ENCODE measurements at regions not wholly inside any gene's neighbourhood (a gene's known extent, or its start where the extent isn't known, plus 50 kb on each side); places are given as distances from the start of the nearest gene placed in this dataset.

- Histone ChIP-seq H3K36me3 (replicated peaks; ENCODE audit: control insufficient read depth, insufficient read depth, low read length) (no peaks in the 10 kb centered on the region), H3K27me3 (ENCODE audit: control insufficient read depth, insufficient read depth, low read length) (no peaks in the 10 kb centered on the region), H3K4me3 (ENCODE audit: insufficient read depth, low read depth, low read length) (no peak overlapping the region)
- DNase-seq: no peak
Observed at GRCh38 chr7:121480058-121480457, 84.0 kb upstream of the FAM3C start.

- Histone ChIP-seq H3K4me3 (ENCODE audit: insufficient read depth, low read depth, low read length) (no peak overlapping the region), H3K36me3 (replicated peaks; ENCODE audit: control insufficient read depth, insufficient read depth, low read length) (no peaks in the 10 kb centered on the region), H3K27me3 (ENCODE audit: control insufficient read depth, insufficient read depth, low read length) (no peaks in the 10 kb centered on the region)
- no peak for DNase-seq
Observed at GRCh38 chr7:121479466-121479865, 83.4 kb upstream of the FAM3C start.

- Histone ChIP-seq H3K4me3 (ENCODE audit: insufficient read depth, low read depth, low read length) (no peak overlapping the region), H3K36me3 (replicated peaks; ENCODE audit: control insufficient read depth, insufficient read depth, low read length) (no peaks in the 10 kb centered on the region), H3K27me3 (ENCODE audit: control insufficient read depth, insufficient read depth, low read length) (no peaks in the 10 kb centered on the region)
- no peak for DNase-seq
Observed at GRCh38 chr7:121475806-121476205, 79.7 kb upstream of the FAM3C start.

- no peak for DNase-seq
- no peaks in the 10 kb centered on the region for H3K27me3 ChIP-seq (ENCODE audit: control insufficient read depth, insufficient read depth, low read length)
Observed at GRCh38 chr7:121474301-121474673, 78.2 kb upstream of the FAM3C start.

GRCh38 chr7:121473645-121474300, 77.7 kb upstream of the FAM3C start:
- DNase-seq: no peak
- Histone ChIP-seq H3K4me3 (ENCODE audit: insufficient read depth, low read depth, low read length) (no peak overlapping the region), H3K27me3 (ENCODE audit: control insufficient read depth, insufficient read depth, low read length) (no peaks in the 10 kb centered on the region), H3K36me3 (replicated peaks; ENCODE audit: control insufficient read depth, insufficient read depth, low read length) (no peaks in the 10 kb centered on the region)

More at GRCh38 chr7:121474301-121474673, 78.2 kb upstream of the FAM3C start:
- no peak overlapping the region for H3K4me3 ChIP-seq (ENCODE audit: insufficient read depth, low read depth, low read length)
- no peaks in the 10 kb centered on the region for H3K36me3 ChIP-seq (replicated peaks; ENCODE audit: control insufficient read depth, insufficient read depth, low read length)

GRCh38 chr7:121466455-121466854, 70.3 kb upstream of the FAM3C start:
- DNase-seq: no peak
- Histone ChIP-seq H3K27me3 (ENCODE audit: control insufficient read depth, insufficient read depth, low read length) (no peaks in the 10 kb centered on the region), H3K4me3 (ENCODE audit: insufficient read depth, low read depth, low read length) (no peak overlapping the region)

GRCh38 chr7:121459148-121459547, 63.0 kb upstream of the FAM3C start:
- no peak for DNase-seq
- Histone ChIP-seq H3K4me3 (ENCODE audit: insufficient read depth, low read depth, low read length) (no peak overlapping the region), H3K27me3 (ENCODE audit: control insufficient read depth, insufficient read depth, low read length) (no peaks in the 10 kb centered on the region), H3K36me3 (replicated peaks; ENCODE audit: control insufficient read depth, insufficient read depth, low read length) (no peaks in the 10 kb centered on the region)

More at GRCh38 chr7:121466455-121466854, 70.3 kb upstream of the FAM3C start:
- no peaks in the 10 kb centered on the region for H3K36me3 ChIP-seq (replicated peaks; ENCODE audit: control insufficient read depth, insufficient read depth, low read length)

- no peak for DNase-seq
- no peaks in the 10 kb centered on the region for H3K27me3 ChIP-seq (ENCODE audit: control insufficient read depth, insufficient read depth, low read length)
- no peaks in the 10 kb centered on the region for H3K36me3 ChIP-seq (replicated peaks; ENCODE audit: control insufficient read depth, insufficient read depth, low read length)
- no peak overlapping the region for H3K4me3 ChIP-seq (ENCODE audit: insufficient read depth, low read depth, low read length)
Observed at GRCh38 chr7:121456785-121457359, 60.8 kb upstream of the FAM3C start.

- Histone ChIP-seq H3K27me3 (ENCODE audit: control insufficient read depth, insufficient read depth, low read length) (no peaks in the 10 kb centered on the region), H3K36me3 (replicated peaks; ENCODE audit: control insufficient read depth, insufficient read depth, low read length) (no peaks in the 10 kb centered on the region), H3K4me3 (ENCODE audit: insufficient read depth, low read depth, low read length) (no peak overlapping the region)
- DNase-seq: no peak
Observed at GRCh38 chr7:121456015-121456414, 59.9 kb upstream of the FAM3C start.

GRCh38 chr7:121452389-121452788, 56.3 kb upstream of the FAM3C start:
- Histone ChIP-seq H3K27me3 (ENCODE audit: control insufficient read depth, insufficient read depth, low read length) (no peaks in the 10 kb centered on the region), H3K36me3 (replicated peaks; ENCODE audit: control insufficient read depth, insufficient read depth, low read length) (no peaks in the 10 kb centered on the region; the same call in 1 of the 2 replicates), H3K4me3 (ENCODE audit: insufficient read depth, low read depth, low read length) (no peak overlapping the region)
- DNase-seq: no peak

- H3K4me3 ChIP-seq (ENCODE audit: insufficient read depth, low read depth, low read length): no peak overlapping the region
- DNase-seq: no peak
- H3K27me3 ChIP-seq (ENCODE audit: control insufficient read depth, insufficient read depth, low read length): no peaks in the 10 kb centered on the region
- no peaks in the 10 kb centered on the region; the same call in 1 of the 2 replicates for H3K36me3 ChIP-seq (replicated peaks; ENCODE audit: control insufficient read depth, insufficient read depth, low read length)
Observed at GRCh38 chr7:121451367-121452094, 55.4 kb upstream of the FAM3C start.

- Histone ChIP-seq H3K27me3 (ENCODE audit: control insufficient read depth, insufficient read depth, low read length) (no peaks in the 10 kb centered on the region), H3K4me3 (ENCODE audit: insufficient read depth, low read depth, low read length) (no peak overlapping the region), H3K36me3 (replicated peaks; ENCODE audit: control insufficient read depth, insufficient read depth, low read length) (no peaks in the 10 kb centered on the region; the same call in 1 of the 2 replicates)
- DNase-seq: no peak
Observed at GRCh38 chr7:121450631-121451198, 54.6 kb upstream of the FAM3C start.

- no peak overlapping the region for H3K4me3 ChIP-seq (ENCODE audit: insufficient read depth, low read depth, low read length)
- no peak for DNase-seq
- no peaks in the 10 kb centered on the region; the same call in 1 of the 2 replicates for H3K36me3 ChIP-seq (replicated peaks; ENCODE audit: control insufficient read depth, insufficient read depth, low read length)
- no peaks in the 10 kb centered on the region for H3K27me3 ChIP-seq (ENCODE audit: control insufficient read depth, insufficient read depth, low read length)
Observed at GRCh38 chr7:121449735-121450240, 53.7 kb upstream of the FAM3C start.

- H3K36me3 ChIP-seq (replicated peaks; ENCODE audit: control insufficient read depth, insufficient read depth, low read length): no peaks in the 10 kb centered on the region; the same call in 1 of the 2 replicates
- no peak overlapping the region for H3K4me3 ChIP-seq (ENCODE audit: insufficient read depth, low read depth, low read length)
- no peaks in the 10 kb centered on the region for H3K27me3 ChIP-seq (ENCODE audit: control insufficient read depth, insufficient read depth, low read length)
- no peak for DNase-seq
Observed at GRCh38 chr7:121449329-121449728, 53.2 kb upstream of the FAM3C start.

All from H7 (cell line).